Stimulated activated CD8-positive, alpha-beta memory T cell treated with anti-CD3 and anti-CD28 coated beads, Interleukin-7, amount 100 ng/mL, for 1 hour (primary cell): ENCODE measurements at regions not wholly inside any gene's neighbourhood (a gene's known extent, or its start where the extent isn't known, plus 50 kb on each side); places are given as distances from the start of the nearest gene placed in this dataset.
"Not testable (repeated sequence)": the region's sequence is repeated elsewhere in the genome, so short reads cannot be mapped to it uniquely, and the experiment has no call there.

Source experiments
- DNase-seq, 2 donors: peaks; one replicate each; pipeline ENCODE4 v3.0.0-alpha.2; 2020; ENCODE audit warnings: low read depth in 2 of 2

DNA sequence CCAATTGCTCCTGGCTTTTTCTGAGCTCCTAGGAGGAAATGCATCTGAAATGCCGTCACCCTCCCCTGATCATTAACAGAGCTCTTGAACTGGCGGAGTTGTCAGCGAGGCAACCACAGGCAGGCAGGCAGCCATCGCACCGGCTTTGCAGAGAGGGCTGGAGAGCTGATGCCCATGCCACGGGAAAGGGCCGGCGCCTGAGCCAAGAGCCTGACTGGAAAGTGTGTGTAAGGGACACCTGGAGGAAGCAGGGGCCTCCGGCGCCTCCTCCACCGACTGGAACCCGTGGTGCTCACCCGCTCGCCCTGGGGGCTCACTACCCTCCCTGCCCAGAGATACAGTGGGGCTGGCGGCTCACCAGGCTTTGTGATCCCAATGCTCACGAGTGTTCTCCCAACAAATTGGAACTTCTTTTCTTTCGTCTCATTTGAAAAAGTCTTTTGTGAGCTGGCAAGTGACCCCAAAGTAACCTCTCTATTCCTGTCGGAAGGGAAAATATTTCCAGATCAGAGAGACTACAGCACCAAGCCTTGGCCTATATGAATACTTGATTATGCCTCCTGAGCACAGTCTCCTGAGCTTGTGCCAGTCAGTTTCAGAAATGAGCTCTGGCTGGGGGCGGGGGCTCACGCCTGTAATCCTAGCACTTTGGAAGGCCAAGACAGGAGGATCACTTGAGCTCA is 97.7 kb upstream of the SLC25A33 start:
- DNase-seq = no peak

DNA sequence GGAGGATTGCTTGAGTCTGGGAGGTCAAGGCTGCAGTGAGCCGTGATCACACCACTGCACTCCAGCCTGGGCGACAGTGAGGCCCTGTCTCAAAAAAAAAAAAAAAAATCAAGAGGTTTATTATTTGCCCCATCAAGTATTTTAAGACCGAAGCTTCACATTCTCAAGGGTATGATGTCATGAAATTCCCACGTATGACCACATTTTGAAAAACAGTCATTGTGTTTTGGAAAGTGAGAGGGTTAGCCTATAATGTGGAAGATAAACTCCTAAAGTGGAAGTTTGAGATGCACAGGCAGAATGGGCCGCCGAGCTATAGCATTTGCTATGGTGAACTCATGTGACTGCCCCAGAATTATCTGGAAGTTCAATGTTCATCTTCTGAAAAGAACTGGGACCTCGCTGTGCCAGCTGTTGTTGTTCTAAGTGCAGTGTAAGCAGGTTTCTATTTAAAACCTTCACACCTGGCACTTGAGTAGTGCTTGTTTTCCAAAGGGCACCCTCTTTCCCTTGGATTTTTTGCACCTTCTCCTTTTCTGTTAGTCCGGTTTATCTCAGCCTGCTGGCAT is 96.9 kb upstream of the SLC25A33 start:
- no peak for DNase-seq

DNA sequence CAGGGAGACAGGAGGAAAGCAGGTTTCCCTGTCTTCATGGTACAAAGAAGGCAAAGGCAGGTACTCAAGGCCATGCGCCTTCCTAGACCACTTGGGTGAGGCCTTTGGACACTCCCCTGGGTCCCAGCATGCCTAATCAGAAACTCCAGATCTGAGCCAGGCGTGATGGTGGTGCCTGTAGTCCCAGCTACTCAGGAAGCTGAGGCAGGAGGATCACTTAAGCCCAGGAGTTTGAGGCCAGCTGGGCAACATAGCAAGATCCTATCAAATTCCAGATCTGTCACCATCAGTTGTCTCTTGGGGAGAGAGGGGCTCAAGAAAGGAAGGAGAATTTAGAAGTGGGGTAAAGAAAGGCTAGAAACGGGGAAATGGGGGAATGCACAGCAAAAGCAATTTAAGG is 96.3 kb upstream of the SLC25A33 start:
- no peak for DNase-seq

GRCh38 chr1:9443913-9444445 is 95.3 kb upstream of the SLC25A33 start:
- DNase-seq = no peak

GRCh38 chr1:9444532-9444931 is 94.7 kb upstream of the SLC25A33 start:
- DNase-seq = no peak

DNA sequence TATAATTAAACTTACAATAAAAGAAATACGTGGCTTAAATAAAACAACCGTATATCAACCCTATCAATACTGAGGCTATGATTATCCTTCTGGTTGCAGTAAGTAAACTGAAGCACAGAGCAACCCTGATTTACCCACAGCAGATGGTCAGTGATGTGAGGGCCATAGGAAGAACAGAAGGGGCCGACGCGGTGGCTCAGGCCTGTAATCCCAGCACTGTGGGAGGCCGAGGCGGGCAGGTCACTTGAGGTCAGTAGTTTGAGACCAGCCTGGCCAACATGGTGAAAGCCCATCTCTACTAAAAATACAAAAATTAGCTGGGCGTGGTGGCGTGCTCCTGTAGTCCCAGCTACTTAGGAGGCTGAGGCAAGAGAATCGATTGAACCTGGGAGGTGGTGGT is 94.2 kb upstream of the SLC25A33 start:
- DNase-seq = not testable (repeated sequence)

DNA sequence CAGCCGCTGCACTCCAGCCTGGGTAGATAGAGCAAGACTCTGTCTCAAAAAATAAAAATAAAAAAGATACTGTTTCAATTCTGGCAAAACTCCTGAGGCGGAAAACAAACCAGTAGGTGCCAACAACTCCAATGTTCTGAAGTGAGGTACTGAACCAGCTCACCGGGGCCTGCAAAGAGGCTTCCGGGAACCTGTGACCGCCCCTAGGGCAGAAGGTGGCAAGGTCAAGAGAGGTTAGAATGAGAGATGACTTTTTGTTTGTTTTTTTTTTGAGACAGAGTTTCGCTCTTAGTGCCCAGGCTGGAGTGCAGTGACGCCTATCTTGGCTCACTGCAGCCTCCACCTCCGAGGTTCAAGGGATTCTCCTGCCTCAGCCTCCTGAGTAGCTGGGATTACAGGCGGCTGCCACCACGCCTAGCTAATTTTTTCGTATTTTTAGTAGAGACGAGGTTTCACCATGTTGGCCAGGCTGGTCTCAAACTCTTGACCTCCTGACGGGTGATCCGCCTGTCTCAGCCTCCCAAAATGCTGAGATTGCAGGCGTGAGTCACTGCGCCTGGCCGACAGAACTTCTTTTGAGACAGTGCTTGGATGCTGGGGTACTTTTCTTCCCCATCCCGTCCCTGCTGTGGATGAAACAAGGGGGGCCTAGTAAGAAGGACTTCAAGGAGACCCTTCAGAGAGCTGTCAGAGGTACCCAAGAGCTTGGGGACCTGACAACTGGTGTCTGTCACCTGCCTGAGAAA is 91.9 kb upstream of the SLC25A33 start:
- no peak for DNase-seq

DNA sequence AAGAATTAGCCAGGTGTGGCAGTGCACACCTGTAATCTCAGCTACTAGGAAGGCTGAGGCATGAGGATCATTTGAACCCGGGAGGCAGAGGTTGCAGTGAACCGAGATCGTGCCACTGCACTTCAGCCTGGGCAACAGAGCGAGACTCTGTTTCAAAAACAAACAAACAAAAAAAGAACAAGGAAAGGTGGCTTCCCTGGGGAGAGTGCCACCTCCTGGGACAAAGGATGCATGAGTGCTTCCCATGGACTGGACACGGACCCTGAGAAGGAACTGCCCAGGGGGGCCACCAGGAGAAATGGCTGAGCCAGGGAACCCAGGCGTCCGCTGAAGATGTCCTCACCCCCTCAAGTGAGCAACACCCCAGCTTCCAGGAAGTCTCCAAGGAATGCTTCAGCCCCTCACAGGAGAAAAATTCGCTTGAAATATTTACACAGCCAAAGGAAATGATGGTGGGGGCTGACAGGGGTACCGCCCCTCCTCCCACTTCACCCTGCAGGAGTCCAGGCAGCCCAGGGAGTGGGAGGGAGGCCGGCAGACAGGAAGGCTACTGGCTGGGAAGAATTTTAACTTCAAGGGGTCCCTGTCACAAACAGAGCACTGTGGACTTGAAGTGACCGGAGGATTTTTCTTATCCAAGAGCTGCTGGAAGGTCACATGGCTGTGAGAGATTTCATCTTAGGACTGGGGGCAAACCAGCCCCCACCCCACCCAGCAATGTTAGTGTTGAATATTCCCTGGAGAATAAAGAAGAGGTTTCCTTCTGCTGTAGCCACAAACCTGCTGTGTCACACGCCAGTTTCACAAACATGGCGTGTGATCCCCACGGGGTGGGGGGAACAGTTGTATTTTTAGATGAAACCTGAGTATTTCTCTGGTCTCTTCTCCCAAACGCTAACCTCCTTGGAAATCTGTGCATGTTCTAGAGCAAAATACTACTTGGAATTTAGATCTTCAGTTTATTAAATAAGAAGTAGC is 90.8 kb upstream of the SLC25A33 start:
- DNase-seq = no peak

GRCh38 chr1:9449110-9449627 is 90.1 kb upstream of the SLC25A33 start:
- no peak for DNase-seq

GRCh38 chr1:9449976-9450696 is 89.1 kb upstream of the SLC25A33 start:
- no peak for DNase-seq

- DNase-seq = no peak
These were observed 88.2 kb upstream of the SLC25A33 start for GRCh38 chr1:9451081-9451480.

GRCh38 chr1:9452516-9453140 is 86.6 kb upstream of the SLC25A33 start:
- DNase-seq = no peak

DNA sequence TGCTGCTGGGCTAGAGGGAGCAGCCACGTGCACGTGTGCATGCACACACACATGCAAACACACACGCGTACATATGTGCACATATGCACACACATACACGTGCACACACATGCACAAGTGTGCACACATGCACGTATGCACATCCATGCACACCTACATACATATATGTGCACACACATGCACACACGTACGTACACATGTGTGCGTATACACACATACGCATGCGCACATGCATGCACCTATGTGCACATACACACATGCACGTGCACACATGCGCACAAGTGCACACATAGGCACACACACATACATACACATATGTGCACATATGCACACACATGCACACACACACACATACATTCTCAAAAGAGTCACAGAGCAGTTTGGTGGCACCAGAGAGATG is 85.9 kb upstream of the SLC25A33 start:
- no peak for DNase-seq

GRCh38 chr1:9453779-9454418 is 85.4 kb upstream of the SLC25A33 start:
- no peak for DNase-seq

GRCh38 chr1:9454494-9455066 is 84.7 kb upstream of the SLC25A33 start:
- no peak for DNase-seq

GRCh38 chr1:9455487-9456234 is 83.6 kb upstream of the SLC25A33 start:
- DNase-seq = peak; percentile 39 to 55

GRCh38 chr1:9456833-9457232 is 82.4 kb upstream of the SLC25A33 start:
- DNase-seq = no peak

DNA sequence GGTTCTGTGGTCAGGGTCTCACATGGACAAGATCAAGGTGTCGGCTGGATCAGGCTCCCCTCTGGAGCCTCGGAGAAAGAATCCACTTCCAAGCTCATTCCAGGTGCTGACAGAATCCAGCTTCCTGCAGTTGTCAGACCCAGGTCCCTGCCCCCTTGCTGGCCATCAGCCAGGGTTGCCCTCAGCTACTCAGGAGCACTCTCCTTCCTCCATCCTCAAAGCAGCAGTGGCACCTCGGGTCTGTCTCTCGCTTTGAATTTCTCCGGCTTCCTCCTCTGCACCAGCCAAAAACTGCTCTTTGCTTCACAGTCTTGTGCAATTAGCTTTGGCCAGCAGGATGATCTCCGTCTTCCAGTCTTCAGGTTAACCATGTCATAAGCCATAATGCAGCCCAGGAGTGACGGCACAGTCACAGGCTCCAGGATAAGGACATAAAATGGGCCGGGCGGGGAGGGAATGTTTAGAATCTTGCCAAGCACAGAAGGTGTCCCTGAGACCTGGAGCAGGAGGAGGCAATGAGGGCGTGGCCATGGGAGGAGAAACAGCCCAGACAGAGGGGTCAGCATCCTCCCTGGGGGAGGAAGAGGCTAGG is 79.4 kb upstream of the SLC25A33 start:
- DNase-seq = no peak
